Embryonic facial prominence (tissue), 1 donor: ENCODE measurements at regions not wholly inside any gene's neighbourhood (a gene's known extent, or its start where the extent isn't known, plus 50 kb on each side); places are given as distances from the start of the nearest gene placed in this dataset.

Experiments
- DNase-seq: peaks from one replicate; pipeline ENCODE4 v3.0.0-alpha.2; 2016; ENCODE audit errors: extremely low spot score

DNA sequence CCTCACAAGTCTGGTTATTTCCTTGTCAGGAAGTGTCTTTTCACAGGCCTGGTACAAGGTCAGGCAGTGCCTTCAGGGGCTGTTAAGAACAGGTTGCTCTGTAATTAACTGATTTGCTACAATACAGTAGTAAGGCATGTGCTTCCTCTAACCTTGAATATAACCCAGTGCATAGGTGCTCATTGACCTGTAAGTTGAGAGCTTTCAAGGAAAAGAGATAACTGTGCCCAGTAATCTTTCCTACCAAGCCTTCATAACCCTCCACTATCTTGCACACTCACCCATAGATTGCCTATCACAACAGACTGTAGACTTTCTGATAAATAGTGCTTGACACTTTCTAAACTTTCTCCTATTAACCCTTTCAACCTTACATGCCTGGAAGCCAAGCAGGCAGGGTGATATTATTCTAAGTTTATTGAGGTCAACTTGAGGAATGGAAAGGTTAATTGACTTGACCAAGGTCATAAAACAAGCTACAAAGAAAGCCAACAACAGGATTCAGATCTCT is 148.1 kb downstream of the PPARGC1A start:
- DNase-seq: no peak

DNA sequence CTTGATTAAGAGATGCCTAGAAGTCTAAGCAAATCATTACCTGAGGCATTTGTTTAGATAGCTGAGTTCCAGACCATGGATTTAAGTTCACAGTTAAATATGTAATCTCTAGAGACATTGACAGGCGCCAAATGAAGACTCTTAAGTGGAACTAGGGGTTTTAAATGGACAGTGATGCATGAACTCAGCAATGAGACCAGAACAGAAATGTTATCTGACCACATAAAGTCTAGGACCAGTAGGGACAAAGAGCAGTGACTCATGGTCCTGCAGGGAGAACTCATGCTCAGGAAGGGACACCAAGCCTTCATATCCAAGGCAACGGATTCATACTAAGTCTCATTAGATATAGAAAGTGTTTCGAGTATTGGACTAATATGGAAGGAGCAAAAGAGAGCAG is 152.3 kb downstream of the PPARGC1A start:
- DNase-seq: no peak

DNA sequence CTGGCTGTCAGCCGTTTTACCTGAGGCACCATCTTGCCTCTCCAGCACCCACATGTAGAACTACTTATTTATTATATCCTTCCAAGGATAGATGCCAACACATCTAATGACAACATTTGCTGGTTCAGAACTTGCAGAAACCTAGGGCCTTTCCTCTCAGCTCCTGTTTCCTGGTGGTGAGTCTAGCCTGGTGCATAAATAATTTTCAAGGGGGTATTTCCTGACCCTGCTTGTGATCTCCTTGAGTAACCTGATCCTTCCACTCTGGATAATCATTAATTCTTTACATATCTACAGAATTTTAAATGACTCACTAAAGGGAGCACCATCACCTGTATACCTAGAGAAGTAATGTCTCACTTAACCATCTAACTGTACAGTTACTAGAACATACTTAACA is 153.4 kb downstream of the PPARGC1A start:
- DNase-seq: no peak

DNA sequence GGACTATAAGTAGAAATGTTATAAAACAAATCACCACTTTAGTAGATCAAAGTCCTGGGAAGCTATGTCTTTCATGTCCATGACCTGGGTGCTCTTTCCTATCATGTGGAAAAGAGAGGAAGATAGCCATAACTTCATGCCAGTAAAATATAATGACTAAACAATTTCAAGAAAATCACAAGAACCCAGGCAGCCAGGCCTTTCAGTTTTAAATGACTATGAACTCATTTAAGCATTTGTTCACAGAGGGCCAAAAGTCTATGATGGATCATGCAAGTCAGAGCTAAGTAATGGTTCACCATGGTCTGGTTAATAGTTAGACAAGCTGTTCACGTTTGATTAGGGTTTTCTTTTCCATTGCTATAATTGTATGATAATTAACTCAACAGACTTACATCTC is 155.8 kb downstream of the PPARGC1A start:
- DNase-seq: no peak

DNA sequence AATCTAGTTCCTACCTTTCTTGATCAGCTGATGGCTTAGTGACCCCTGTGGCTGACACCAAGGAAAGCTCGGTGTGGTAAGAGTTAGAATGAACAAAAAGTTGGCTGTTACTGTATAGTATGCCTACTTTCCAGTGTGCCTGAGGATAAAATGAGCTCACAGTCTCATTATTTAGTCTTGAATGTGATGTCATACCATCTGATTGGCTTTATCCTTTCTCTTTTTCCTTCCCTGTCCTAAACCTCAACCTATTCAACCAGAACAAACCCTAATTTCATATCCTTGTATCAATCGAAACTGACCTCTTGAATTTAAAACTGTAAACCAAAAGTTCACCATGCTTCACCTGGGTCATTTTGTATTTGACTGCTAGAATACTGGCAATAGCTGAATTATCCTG is 156.4 kb downstream of the PPARGC1A start:
- DNase-seq: no peak

DNA sequence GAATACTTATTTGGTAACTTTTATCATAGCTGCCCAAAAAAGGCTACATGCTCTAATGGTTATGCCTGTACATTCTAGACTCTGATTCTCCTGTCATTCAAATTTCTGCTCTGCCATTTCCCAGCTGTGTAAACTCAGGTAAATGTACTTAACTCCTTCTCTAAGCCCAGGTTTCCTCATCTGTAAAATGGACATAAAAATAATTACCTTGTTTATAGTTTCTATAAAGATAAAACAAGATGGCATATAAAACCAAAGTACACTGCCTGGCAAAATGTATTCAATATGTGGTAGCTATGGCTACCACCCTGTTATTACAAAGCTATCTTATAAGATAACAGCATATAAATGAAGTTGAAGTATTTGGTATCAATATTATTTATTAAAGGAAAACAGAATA is 158.8 kb downstream of the PPARGC1A start:
- no peak for DNase-seq

DNA sequence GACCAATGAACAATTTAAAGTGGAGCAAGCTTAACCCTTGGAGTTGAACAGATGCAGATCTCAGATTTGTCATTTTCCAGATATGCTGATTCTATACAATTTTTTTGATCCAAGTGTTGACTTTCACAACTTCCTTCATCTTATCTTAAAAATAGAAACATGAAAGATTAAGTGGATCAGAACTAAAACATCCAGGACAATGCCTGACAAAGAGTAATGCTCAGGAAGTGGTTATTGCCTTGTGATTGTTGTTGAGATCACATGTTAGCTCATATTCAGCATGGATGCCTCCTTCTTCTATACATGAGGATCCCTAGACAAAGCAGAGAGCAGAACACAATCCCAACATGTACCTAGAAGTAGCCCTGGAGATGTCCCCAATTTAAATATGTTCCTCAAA is 160.9 kb downstream of the PPARGC1A start:
- no peak for DNase-seq

DNA sequence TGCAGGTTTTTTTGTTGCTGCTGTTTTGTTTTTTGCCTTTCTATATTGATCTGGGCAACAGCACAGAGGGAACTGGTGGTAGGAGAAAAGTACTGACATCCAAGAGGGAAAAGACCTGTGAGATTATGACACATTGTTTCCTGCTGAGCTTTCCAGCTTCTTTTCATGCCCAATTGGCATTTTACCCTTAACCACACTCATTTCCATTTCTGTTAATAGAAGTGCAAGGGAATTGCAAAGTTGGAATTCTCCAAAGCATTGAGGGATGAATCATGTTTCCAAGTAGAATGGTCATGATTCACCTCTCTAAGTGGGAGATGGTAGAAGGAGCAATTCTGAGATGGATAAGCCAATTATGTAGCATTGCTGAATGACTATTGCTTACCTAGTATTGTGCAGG is 161.5 kb downstream of the PPARGC1A start:
- no peak for DNase-seq

DNA sequence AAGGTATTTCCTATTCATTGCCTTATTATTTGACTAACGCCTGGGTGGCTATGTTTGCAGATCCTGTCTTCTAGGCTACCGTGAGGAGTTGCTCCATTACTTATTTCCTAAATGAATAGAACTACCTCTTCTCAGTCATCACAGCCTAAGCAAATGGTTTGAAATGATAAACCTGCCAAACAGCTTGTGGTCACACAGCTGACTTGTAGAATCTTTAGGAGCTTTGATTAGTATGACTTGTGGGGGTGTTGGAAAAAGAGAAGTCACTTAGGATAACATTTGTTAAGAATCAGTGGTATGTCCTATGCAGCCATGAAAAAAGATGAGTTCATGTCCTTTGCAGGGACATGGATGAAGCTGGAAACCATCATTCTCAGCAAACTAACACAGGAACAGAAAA is 169.3 kb downstream of the PPARGC1A start:
- DNase-seq: no peak

DNA sequence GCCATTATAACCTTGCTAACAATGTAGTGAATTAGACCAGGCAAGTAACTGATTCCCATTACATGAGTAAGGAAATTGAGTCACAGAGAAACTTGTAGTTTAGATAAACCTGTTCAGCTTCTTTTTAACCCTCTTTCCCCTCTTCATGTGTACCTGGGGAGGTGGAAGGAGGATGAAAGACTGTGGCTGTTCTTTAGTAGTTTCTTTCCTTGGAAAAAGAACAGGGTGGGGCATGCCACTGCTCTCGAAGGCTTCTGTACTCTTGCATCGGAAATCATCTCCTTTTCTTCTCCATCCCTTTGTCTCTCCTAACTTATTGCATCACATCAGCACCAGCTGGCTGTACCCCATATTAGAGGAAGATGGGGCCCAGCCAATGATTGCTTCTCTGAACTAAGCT is 171.4 kb downstream of the PPARGC1A start:
- DNase-seq: no peak

DNA sequence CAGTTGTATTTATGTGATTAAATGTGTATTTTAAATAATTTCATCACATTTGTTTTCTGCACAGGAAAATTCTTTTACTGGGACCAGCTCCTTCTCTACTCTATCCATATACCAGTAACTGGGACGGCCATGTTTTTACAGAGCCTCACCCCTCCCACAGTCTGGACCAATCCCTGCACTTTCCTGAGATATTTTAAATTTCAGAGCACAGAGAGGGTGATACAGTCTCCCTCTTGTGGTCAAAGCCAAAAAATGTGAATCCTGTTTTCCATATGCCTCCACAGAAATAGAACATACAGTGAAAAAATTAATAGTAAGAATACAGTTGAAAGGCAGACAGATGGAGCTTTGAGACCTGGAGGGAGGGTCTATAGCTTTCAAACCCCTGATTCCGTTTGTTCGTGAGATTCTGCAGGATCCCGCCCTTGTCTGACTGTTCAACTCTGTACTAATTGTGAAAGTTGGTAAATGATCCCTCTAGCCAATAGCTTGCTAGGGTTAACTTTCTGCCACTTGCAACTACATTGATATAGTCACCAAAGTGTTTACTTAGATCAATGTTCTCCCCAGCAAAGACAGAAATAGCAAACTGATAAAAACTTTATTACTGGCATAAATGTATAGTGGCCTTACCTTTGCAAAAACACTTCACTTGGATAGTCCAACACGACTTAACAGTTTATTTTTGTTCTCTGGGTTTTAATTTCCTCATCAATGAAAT is 172.2 kb downstream of the PPARGC1A start:
- DNase-seq: no peak

DNA sequence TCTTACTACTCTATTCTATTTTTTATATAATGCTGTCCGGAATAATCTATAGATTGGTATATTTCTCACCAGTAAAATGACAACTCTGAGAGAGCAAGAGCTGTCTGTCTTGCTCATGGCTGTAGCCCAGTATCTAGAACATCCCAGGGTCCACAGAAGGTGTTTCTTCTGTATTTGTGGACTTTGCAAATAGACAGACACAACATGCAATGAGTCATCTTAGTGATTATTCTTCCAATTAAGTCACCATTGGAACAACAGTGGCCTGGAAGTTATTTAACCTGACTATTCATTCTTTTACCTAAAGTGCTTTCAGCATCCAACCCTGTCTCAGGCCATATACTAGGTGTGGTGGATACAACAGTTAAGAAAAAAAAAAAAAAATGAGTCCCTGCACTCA is 179.5 kb downstream of the PPARGC1A start:
- DNase-seq: no peak

DNA sequence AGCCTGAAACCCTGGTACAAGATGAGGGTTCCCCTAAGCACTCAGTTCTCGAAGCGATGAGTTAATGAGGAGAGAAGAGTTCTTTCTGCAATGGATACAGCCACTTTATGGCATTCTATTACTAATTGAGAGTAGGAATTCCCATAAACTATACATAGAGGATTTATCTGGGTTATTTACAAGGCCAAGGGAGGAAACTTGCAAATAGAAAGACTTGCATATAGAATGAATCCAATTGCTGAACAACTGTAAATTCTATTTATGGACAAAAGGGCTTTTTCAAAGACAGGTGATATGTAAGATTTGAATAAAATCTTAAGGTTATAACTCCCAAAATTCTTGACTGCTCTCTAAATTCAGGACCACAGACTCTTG is 182.2 kb downstream of the PPARGC1A start:
- DNase-seq: no peak

DNA sequence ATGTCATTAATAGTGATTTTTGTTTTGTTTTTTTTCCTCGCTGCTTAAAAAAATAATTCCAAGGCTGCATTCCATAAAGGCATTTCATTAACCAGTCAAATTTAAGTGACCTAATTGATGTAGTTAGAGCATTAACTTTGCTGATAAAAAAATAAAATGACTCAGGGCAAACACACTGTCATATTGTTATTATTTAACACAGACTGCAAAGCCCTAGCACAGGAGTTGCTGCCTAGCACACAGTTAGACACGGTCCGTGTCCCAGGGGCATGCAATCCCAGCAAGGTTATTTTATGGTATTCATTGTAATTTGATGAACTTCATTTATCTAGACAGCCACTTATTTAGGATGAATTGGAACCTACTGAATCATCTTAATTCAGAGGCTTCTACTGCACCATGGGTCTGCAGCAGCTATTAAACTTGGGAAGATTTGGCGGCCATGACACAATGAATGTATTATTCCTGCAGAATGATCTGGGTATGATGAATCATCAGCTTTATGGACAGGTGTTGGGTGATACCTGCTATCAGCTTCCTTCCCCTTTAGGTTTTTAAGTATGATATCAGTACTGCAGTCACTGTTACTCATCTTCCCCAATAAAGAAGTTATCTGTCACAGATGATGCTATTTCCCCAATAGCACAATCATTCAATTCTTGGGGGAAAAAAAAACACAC is 182.7 kb downstream of the PPARGC1A start:
- no peak for DNase-seq

DNA sequence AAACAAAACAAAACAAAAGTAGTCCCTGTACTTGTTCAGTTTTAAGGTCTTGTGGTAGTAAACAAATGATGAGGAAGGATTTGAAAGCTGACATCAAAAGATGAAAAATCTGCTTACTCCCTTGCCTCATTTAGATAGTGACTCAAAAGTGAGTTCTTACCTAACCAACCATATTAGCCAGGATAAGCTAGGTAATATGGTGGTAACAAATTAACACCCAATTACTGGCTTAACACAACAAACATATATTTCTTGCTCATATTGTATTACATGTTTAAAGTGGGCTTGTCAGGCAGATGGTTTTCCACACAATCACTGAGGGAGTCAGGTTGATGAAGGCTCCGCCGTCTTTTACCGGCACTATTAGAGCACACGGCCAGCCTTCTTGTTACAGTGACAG is 189.7 kb downstream of the PPARGC1A start:
- DNase-seq: no peak

DNA sequence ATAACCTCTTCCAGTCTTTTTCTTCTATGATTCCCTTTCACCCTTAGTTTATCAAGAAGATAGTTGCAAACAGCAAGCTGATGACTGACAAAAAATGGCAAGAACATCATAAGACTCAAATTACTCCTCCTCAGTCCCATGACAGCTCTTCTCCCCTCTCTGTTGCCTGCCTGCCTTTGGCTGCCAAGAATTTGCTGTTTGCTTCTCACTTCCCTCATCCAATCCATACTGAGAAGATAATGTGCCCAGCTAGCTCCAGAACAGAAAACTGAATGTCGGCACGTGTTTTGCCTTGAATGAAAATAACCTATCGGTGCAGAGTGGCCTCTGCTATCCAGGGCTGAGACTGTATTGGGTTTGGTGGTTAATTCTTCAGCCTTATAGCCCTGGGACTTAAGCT is 192.1 kb downstream of the PPARGC1A start:
- DNase-seq: no peak

DNA sequence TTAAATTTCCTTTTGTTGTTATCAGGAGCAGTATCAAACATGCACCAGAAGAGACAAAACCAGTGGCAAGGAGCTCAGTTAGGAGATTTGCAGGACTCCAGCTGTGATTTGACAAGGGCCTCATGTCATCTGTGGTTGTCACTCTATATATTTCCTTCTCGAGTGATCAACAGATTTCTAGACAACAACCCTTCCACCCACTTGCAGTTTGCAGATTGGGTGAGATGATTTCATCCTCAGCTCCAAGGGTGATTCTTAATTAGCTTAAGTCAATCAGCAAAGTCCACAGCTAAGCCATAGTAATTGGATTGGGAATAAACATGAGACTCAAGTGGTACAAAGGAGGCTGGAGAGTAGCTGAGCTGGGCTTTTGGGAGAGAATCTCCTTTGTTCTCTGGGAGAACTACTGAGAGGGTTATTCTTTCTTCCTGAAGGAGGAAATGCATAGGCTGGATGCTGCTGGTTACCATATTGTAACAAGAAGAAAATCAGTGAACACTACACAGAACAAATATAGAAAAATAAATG is 192.8 kb downstream of the PPARGC1A start:
- DNase-seq: no peak

DNA sequence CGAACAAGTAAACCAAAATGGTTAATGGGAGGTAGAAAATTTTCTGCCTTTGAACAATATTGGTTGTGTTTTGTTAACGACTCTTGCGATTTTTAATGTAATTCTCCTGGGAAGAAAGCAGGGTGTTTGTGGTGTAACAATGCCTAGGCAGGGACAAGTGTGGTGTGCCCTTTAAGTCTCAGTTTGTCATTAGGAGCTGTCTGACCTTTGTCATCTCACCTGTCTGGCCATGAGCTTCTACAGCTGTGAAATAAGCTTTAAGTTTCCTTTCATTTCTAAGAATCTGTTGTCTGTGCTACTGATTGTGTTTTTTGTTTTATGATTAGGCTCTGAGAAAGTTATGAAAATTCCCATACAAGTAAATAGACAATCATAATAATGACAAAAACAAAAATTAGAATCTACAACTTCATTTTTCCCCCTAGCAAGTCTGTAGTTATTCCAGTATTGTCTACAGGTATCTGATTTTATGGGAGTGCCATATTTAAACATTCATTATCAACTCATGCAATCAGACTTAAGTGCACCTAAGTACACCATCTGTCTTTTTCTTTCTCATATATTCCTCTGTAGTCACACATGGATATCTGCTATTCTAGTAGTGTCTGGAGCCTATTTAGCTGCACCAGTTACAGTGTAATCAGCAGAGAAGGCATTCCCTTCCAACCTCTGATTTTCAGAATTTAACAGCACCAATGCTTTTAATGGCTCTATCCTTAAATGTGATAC is 203.5 kb downstream of the PPARGC1A start:
- no peak for DNase-seq

DNA sequence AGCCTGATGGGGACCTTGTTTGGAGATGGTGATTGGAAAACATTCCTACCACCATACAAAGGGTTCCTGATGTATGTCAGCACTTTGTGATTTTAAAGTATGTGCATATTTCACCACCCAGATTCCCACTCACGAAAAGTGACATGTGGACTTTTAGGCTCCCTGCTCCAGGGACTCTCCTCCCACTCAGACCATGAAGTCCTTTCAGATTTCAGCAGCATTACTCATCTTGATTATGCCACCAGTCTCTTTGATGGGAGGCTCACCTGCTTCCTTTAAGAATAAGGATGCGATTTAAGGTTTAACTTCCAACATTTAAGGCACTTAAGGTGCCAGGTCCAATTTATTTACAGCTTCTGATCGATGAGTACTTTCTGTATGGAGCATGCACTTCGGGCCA is 204.4 kb downstream of the PPARGC1A start:
- no peak for DNase-seq

DNA sequence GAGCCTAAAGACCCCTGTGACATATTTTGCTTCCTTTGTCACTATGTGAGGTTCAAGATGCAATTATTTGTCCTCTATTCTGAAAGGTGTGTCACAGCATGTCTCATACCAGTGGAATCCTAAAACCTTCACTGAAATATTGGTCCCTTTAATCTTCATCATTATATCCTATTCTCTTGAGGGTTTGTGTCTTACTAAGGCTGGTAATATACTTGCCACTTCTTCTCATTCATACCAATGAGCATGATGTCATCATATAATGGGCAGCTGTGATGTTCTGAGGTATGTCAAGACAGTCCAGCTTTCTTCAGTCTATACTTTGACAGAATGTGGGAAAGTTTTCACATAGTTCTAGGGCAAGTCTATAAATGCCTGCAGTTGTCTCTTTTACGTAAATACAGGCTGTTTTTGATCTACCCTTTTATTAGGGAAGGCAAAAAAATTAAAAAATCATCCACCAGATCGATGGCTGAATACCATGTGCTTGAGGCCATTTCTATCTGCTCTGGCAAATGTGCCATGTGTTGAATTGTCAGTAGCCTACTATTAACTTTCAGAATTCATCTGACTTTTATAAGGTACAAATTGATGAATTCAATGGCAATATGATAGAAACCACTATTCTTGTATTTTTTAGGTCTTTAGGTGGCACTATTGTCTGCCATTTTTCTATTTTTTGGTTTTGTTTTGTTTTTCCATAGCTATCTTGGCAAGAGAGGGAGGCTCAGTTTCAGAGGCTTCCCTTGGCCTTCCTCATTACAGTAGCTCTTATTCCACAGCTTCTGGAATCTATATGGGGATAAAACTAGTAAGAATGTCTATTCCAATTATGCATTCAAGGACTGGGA is 209.0 kb downstream of the PPARGC1A start:
- no peak for DNase-seq

DNA sequence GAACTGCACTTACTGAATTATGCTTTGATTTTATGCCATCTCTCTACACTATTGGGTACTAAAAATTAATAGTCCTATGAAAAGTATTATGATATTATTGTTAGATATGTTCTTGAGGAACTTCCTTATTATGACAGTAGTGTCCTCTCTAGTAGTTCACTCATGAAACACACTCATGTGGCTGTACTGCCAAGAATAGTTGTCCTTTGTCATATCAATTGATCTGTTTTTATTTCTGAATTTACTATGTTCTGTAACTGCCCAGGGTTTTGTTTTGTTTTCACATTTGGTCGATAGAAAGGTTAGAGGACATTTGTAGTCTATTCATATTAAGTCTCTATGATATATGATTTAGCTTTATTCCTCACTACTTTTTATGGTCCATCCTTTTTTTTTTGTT is 215.2 kb downstream of the PPARGC1A start:
- no peak for DNase-seq

DNA sequence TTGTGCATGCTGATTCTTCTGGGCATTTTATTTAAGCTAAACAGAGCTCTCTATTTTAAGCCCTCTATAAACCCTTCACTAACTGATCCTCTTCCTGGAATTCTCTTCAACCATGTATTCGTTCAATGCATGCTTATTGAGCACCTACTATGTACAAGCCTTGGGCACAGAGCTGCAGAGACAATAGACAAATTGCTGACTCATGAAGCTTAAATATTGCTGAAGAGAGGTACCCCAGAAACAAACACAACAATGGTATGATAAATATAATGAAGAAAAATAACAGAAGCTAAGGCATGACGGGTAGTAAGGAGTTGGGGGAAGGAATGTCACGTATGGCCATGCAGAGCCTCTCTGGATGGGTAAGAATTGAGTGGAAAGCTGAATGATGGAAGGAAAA is 222.2 kb downstream of the PPARGC1A start:
- no peak for DNase-seq
